ENCODE measurements at regions not wholly inside any gene's neighbourhood (a gene's known extent, or its start where the extent isn't known, plus 50 kb on each side); places are given as distances from the start of the nearest gene placed in this dataset.
A peak's percentile ranks its signal among the peaks of the same experiment; 100 is the strongest.

DNA sequence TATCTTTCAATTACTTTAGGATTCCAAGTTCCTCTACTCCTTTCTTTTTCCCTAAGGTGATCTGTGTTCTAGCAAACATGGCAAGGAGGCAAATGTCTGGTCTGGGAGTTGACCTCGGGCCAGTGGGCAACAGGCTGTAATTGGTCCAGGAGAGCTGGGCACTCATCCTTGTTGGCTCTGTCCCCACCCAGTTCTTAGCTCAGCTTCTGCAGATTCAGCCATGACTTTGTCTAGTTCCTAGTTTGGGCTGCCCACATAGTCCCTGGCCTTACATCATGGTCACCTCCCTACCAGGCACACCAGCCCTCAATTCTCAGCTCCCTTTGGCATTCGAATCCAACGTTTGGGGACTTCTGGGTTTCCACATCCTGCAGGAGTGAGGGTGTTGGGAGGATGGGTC lies 92.1 kb upstream of the DAP start:
- no peak for DNase-seq (ENCODE audit: low spot score)

DNA sequence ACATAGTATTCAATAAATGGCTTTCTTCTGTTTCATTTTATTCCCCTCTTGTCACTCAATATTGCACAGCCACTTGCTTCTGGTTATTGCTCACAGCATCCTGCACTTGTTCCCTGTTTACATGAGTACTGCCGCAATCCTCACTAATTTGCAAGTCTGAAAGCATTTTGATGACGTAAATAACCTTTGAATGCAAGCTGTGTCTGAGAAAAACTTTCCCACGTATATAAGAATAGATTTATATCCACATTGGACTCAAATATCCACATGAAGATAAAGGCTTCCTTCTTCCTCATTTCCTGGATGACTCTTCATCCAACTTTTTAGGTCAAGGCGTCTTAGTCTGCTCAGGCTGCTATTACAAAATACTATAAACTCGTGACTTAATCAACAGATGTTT lies 88.2 kb upstream of the DAP start:
- DNase-seq (ENCODE audit: low spot score), result no peak

DNA sequence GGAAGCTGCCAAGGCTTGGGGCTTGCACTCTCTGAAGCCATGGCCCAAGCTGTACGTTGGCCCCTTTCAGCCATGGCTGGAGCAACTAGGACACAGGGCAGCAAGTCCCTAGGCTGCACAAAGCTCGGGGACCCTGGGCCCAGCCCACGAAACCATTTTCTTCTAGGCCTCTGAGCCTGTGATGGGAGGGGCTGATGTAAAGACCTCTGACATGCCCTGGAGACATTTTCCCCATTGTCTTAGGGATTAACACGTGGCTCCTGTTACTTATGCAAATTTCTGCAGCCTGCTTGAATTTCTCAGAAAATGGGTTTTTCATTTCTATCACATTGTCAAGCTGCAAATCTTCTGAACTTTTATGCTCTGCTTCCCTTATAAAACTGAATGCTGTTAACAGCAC lies 83.0 kb upstream of the DAP start:
- DNase-seq (ENCODE audit: low spot score), result no peak

DNA sequence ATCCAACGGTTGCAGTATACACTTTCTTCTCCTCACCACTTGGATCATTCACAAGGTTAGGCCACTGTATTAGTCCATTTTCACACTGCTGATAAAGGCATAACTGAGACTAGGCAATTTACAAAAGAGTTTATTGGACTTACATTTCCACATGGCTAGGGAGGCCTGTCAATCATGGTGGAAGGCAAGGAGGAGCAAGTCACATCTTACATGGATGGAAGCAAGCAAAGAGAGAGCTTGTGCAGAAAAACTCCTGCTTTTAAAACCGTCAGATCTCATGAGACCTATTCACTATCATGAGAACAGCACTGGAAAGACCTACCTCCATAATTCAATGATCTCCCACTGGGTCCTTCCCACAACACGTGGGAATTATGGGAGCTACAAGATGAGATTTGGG lies 81.8 kb upstream of the DAP start:
- no peak for DNase-seq (ENCODE audit: low spot score)

DNA sequence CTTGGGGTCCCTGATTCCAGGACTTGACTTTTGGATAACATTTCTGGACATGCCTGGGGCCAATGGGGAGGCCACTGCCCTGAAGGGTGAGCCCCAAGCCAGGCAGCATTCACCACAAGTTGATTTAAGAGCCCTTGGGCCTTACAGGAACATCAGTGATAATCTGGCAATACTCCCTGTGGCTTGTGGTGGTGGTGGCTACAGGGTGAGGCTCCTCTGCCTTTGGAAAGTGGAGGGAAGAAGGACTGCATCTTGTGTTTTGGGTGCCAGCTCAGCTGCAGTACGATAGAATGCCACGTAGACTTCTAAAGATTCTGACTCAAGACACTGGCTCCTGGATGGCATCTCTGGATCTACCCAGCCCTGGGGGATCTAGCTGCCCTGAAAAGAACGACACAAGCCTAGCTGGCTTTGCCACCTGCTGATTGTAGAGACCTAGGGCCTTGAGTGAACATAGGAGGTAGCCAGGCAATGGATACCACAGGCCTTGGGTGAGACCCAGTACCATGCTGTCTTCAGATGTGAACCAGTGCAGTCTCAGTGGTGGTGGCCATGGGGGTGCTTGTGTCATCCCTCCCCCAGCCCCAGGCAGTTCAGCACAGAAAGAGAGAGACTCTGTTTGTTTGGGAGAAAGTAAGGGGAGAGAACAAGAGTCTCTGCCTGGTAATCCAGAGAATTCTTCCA lies 79.0 kb upstream of the DAP start:
- no peak for DNase-seq (ENCODE audit: low spot score)

DNA sequence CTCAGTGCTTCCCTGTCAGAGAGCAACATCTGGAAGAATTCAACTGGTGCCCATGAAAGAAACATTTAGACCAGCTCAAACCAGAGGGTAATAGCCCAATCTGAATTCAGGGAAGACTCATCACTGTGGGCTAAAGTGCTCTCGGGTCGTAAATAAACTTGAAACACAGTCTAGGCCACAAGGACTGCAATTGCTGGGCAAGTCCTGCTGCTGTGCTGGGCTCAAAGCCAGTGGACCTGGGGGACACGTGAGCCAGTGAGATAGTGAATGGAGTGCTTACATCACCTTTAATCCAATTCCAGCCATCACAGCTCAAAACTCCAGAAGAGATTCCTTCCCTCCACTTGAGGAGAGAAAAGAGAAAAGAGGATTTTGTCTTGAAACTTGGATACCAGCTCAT lies 78.1 kb upstream of the DAP start:
- no peak for DNase-seq (ENCODE audit: low spot score)

DNA sequence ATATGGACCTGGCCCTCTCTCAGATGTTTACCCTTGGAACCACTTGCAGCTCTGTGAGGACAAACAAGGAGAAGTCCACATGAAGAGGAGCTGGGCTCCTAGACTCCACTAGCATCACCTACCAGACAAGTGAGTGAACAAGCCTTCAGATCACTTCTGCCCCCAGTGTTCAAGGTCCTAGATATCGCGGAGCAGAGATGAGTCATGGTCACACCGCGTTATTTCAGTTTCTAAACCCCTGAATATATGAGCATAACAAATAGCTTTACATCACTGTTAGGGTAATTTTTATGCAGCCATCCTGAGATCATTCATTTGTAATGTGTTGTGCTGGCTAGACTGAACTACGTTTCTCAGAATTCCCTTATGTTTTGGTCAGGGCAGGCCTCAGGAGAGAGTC lies 77.0 kb upstream of the DAP start:
- no peak for DNase-seq (ENCODE audit: low spot score)

DNA sequence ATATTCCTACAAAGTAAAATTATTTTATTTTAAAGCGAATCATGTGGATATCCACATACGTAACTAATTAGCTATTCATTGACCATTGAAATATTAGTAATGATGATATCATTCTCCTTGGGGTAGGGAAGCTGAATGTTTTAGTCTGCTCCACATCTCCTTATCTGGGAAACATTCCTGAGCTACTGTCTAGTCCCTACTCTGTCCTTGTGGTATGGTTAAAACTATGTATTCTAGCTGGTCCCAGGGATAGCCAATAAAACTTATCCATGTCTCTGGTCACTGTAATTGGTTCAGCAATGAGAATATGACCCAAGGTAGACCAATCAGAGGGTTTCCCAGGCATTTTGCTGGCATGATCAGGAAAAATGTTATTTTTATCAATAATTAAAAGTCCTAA lies 76.0 kb upstream of the DAP start:
- DNase-seq (ENCODE audit: low spot score), result no peak

DNA sequence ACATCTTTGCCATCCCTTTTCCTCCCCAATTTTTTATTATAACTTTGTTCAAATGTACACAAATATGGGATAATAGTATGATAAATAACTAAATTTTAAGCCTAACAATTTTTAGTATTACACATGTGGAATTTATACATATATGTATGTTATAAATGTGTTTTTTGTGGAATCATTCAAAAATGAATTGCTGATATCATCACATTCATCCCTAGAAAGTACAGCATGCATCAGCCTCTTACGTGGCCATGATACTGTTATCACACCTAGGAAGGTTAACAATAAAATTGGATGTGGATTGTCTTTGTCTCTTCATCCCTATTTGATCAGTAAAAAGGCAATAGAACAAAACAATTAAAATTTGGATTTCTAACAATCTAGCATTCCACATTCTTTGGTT lies 73.7 kb upstream of the DAP start:
- DNase-seq (ENCODE audit: low spot score), result no peak

DNA sequence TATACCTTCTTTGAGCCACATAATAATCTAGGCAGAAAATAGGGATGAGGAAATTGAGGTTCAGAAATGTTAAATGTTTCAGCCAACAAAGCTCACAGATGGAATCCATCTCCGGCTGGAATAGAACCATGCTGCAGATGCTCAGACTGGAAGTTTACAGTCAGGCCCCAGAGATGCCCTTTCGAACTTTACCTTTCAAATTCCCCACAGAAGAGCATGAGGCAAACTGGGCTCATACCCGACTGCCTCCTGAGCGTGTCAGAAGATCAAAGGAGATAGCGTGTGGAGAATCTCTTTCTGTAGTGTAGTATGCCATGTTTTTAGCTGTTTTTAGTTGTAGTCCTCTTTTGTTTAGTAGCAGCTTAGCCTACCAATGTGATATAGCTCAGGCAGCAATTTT lies 72.0 kb upstream of the DAP start:
- no peak for DNase-seq (ENCODE audit: low spot score)

DNA sequence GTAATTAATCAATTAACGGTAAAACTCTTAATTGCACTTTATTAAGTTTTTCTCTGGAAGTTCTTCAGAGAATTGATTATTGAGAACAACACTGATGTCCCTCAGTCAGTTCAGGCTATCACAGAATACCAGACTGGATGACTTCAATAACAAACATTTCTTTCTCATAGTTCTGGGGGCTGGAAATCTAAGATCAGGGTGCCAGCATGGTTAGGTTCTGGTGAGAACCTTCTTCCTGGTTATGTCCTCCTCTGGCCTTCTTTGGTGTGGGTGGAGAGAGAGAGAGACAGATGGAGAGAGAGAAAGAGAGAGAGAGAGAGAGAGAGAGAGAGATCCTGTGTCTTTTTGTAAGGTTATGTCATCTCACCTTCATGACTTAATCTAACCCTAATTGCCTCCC lies 71.4 kb upstream of the DAP start:
- no peak for DNase-seq (ENCODE audit: low spot score)

DNA sequence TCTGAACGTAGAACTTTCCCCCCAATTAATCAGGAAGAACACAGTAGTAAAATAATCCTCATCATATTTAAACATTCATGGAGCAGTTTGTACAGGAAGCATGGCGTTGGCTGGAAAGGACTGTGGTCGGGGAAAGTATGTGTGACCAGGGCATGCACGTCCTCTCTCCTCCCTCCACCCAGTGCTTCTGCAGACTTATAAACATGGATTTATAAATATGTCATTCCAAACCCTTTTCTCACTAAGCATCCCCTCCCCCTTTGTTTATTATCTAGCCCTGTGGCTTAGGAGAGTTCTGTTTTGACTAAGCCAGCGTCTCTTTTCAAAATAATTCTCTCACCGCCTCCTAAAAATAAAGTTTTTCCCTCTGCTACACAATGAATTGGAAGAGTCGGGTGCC lies 70.4 kb upstream of the DAP start:
- DNase-seq (ENCODE audit: low spot score), result peak; percentile 16

DNA sequence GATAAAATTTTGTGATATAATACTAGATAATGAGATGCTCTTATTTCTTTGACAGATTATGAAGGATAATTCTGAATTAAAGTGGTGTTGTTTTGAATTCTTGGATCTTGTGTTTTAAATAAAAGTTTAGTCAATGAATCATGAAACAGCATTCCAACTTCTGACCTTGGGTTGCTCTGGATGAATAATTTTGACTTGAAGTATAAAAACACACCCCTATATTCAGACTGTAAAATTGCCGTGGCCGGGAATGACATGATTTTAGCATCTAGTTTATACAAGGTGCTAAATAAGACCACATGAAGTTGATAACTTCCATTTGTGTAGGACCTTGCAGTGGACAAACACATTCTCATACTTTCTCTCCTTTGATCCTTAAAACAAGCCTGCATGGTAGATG lies 67.2 kb upstream of the DAP start:
- DNase-seq (ENCODE audit: low spot score), result no peak

DNA sequence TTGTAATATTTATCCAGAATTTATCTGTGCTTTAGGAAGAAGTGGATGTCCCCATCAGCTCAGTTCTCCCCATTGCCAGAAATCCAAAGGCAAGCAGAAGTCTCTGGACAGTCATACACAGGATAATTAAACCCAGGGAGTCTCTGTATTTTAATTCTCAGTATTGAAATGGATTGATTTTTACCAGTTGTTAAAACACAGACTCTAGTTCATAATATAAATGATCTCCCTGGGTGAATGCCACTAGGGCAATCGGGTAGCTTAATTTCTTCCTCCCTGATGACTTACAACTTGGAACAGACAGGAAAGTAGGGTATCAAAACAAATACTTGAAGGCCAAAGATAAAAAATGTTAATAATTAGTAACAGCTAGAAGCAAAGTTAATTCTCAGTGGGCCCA lies 66.5 kb upstream of the DAP start:
- no peak for DNase-seq (ENCODE audit: low spot score)

DNA sequence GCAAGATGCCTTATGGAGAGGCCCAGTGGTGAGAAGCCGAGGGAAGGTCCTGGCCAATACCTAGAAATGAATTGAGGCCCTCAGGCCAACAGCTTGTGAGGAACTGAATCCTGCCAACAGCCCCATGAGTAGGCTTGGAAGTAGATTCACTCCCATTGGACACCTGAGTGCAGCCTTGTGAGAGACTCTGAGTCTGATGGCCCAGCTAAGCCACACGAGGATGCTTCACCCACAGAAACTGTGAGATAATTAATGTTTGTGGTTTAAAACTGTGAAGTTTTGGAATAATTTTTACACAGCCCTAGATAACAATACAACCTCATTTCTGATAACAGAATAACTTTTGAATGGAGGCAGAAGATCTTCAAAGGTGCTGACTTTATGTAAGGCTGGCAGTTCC lies 65.9 kb upstream of the DAP start:
- no peak for DNase-seq (ENCODE audit: low spot score)

DNA sequence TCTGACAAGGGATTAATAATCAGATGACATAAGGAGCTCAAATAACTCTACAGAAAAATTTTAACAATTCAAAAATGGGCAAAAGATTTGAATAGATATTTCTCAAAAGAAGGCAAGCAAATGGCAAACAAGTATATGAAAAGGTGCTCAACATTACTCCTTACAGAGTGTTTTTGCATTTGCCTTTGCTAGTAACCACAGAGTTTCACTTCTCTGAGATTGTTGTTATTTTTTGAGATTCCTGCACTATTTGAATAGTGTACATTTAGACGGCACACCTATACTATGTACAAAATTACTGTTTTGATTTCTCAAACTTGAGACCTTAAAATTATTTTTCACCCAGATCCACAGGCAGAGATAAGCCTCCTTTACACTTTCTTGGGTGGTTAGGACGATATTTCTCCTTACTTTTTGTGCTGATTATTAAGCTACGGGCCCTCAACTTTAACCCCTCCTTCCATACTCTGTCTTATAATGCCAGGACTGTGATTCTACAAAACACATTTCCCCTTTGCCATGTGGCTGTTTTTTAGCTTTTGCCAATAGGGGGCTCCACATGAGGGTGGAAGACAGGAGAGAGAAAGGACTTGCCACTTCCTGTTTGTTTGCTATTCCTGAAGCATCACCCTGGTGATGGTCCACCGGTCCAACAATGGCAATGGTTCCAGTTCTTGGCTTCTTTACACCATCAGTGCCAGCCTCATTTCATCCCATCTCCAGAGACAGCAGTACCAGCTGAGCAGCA lies 65.0 kb upstream of the DAP start:
- DNase-seq (ENCODE audit: low spot score), result no peak

DNA sequence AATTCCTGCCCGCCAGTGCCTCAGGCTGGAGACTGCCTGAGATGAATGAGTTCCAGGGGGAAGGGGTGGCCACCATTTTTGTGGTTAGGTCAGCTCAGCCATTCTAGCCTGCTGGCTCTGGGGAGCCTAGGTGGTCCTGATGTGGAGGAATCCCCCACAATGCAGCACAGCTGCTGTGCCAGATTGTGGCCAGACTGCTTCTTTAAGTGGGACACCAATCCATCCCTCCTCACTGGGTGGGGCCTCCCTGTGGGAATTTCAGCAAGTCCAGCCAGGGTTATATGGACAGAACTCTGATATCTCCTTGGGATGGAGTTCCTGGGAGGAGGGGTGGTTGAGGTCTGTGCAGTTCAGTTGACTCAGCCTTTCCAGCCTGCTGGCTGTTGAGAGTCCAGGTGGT lies 51.2 kb upstream of the DAP start:
- no peak for DNase-seq (ENCODE audit: low spot score)
